ENCODE measurements at regions not wholly inside any gene's neighbourhood (a gene's known extent, or its start where the extent isn't known, plus 50 kb on each side); places are given as distances from the start of the nearest gene placed in this dataset.

GRCh38 chr10:107848726-107849360 lies 684.3 kb upstream of the SORCS1 start:
- TF ChIP-seq CTCF (IDR thresholded peaks at IDR 0.05 in 8 of 11, conservative IDR thresholded peaks at IDR 0.05 in 3 of 11) = no peak
- TF ChIP-seq POLR2A (IDR thresholded peaks at IDR 0.05) = no peak
- no peak for TF ChIP-seq POLR2AphosphoS5 (IDR thresholded peaks at IDR 0.05)

Data from spleen (tissue), 7 donors.